Esophagus (tissue), 2 donors: ENCODE measurements at regions not wholly inside any gene's neighbourhood (a gene's known extent, or its start where the extent isn't known, plus 50 kb on each side); places are given as distances from the start of the nearest gene placed in this dataset.

Source experiments
- H3K27ac ChIP-seq, 2 donors: one replicate each; pipeline ENCODE4 v1.5.1; 2013; ENCODE audit warnings: low read depth in 2 of 2, mild to moderate bottlenecking in 2 of 2, inconsistent platforms in 1 of 2, low read length in 1 of 2, moderate library complexity in 1 of 2
- H3K27me3 ChIP-seq, 2 donors: one replicate each; pipeline ENCODE4 v1.6.1; 2013; ENCODE audit warnings: low read length in 2 of 2, control low read depth in 1 of 2, mild to moderate bottlenecking in 1 of 2; ENCODE audit not compliant: insufficient read depth in 2 of 2, control insufficient read depth in 1 of 2
- H3K36me3 ChIP-seq, 2 donors: one replicate each; pipeline ENCODE4 v1.6.1; 2013; ENCODE audit warnings: low read length in 1 of 2; ENCODE audit not compliant: control insufficient read depth in 2 of 2, insufficient read depth in 2 of 2
- H3K4me1 ChIP-seq, 2 donors: one replicate each; pipeline ENCODE4 v1.6.1; 2013; ENCODE audit warnings: low read length in 1 of 2; ENCODE audit not compliant: control insufficient read depth in 2 of 2, insufficient read depth in 2 of 2
- H3K4me3 ChIP-seq, 2 donors: one replicate each; pipeline ENCODE4 v1.5.1; 2013; ENCODE audit warnings: low read length in 2 of 2, mild to moderate bottlenecking in 2 of 2, low read depth in 1 of 2, moderate library complexity in 1 of 2
- H3K9me3 ChIP-seq, 2 donors: one replicate each; pipeline ENCODE4 v1.6.1; 2013; ENCODE audit warnings: mild to moderate bottlenecking in 2 of 2, low read depth in 1 of 2, low read length in 1 of 2, moderate library complexity in 1 of 2; ENCODE audit not compliant: control insufficient read depth in 2 of 2, insufficient read depth in 1 of 2
- WGBS, 2 donors: extraction: QIAGEN DNeasy Blood & Tissue Kit; methylation state at CpG; one replicate each; pipeline ENCODE4 v1.1.7; 2013; 5-methylcytosine and 5-hydroxymethylcytosine counted together
- donor health status: healthy with polysubstance abuse.
- donor health status: Bipolar disorder and iron deficiency.

DNA sequence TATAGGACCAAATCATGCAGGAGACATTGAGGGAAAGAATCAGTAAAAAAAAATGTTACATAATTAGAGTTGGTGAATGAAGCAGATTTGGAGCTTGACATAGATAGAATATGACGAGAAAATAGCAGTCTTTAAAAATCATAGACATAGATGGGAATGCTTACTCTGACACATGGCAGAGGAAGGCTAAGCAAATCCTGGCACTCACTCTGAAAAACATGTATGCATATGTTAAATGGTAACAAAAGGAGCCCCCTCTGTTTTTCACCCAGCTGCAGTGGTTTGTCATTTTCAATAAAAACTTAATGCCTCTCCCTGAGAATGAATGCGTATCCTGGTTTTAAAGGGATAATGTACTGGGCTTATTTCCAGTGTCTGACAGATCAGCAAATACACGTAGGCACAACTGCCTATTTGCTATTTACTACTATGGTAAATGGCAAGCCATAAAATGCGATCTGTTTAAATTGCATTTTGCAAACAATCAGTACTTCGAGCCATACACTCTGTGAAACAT lies 561.2 kb upstream of the SEL1L start:
- no peak overlapping the region for H3K4me3 ChIP-seq

DNA sequence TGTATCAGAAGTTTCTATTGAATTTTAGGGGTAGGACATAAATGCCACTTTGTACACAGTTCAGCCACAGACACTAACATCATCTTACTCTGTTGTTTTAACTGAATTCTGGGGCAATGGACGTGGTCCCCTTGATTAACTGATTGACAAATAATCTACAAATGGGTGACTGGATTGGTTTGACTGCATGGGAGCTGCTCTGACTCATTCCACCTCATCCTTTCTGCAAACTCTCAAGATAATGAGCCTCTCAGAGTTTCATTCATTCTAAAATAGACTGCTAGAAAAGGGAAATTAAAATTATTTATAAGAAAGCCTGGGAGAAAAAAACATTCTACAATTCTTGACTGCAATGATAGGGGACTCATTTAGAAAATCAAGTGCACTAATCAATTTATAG lies 570.4 kb upstream of the SEL1L start:
- no peak overlapping the region for H3K27ac ChIP-seq
- no peaks in the 10 kb centered on the region for H3K9me3 ChIP-seq
- no peaks in the 10 kb centered on the region for H3K27me3 ChIP-seq
- no peak overlapping the region for H3K4me3 ChIP-seq
- H3K4me1 ChIP-seq: no peaks in the 10 kb centered on the region
- WGBS, 2 donors: 22 to 33% methylated on average over 1 of the region's 1 CpG
- H3K36me3 ChIP-seq: no peaks in the 10 kb centered on the region

More for the DNA sequence above, 561.2 kb upstream of the SEL1L start:
- no peaks in the 10 kb centered on the region for H3K9me3 ChIP-seq
- no peaks in the 10 kb centered on the region for H3K27me3 ChIP-seq
- H3K4me1 ChIP-seq: no peaks in the 10 kb centered on the region
- no peak overlapping the region for H3K27ac ChIP-seq
- no peaks in the 10 kb centered on the region for H3K36me3 ChIP-seq
- WGBS, 2 donors: 37 to 51% methylated on average over 5 of the region's 5 CpGs

DNA sequence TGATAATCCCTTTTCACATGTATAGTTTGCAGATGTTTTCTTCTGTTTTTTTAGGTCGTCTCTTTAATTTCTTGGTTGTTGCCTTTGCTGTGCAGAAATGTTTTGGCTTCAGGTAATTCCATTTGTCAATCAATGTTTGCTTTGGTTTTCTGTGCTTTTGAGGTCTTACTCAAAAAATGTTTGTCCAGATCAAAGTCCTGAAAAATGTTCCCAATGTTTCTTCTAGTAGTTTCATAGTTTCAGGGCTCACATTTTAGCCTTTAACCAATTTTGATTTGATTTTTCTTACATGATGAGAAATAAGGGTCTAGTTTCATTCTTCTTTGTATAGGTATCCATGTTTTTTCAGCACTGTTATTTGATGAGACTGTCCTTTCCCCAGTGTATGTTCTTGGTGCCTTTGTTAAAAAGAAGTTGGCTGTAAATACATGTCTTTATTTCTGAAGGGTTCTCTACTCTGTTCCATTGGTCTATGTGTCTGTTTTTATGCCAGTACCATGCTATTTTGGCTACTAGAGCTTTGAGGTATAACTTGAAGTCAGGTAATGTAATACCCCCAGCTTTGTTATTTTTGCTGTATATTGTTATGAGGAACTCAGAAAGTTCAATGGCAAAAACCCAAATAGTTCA lies 578.7 kb upstream of the SEL1L start:
- H3K4me1 ChIP-seq: no peaks in the 10 kb centered on the region
- H3K27ac ChIP-seq: no peak overlapping the region
- no peaks in the 10 kb centered on the region for H3K36me3 ChIP-seq
- 19 to 28% methylated on average over 1 of the region's 1 CpG for WGBS, 2 donors
- H3K9me3 ChIP-seq: no peaks in the 10 kb centered on the region
- H3K4me3 ChIP-seq: no peak overlapping the region
- no peaks in the 10 kb centered on the region for H3K27me3 ChIP-seq

DNA sequence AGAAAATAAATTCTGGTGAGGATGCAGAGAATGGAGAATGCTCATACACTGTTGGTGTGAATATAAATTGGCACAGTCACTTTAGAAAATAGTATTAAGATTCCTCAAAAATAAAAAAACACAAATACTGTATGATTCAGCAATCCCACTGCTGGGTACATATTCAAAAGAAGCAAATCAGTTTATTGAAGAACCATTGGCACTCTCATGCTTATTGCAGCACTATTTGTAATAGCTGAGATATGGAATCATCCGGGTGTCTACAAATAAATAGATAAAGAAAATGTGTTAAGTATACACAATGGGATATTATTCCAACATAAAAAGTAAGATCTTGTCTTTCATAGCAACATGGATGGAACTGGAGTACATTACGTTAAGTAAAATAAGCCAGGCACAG lies 579.4 kb upstream of the SEL1L start:
- Histone ChIP-seq H3K9me3 (no peaks in the 10 kb centered on the region), H3K4me3 (no peak overlapping the region), H3K27me3 (no peaks in the 10 kb centered on the region), H3K36me3 (no peaks in the 10 kb centered on the region), H3K27ac (no peak overlapping the region), H3K4me1 (no peaks in the 10 kb centered on the region)
- WGBS, 2 donors: 81 to 85% methylated on average over 2 of the region's 2 CpGs

DNA sequence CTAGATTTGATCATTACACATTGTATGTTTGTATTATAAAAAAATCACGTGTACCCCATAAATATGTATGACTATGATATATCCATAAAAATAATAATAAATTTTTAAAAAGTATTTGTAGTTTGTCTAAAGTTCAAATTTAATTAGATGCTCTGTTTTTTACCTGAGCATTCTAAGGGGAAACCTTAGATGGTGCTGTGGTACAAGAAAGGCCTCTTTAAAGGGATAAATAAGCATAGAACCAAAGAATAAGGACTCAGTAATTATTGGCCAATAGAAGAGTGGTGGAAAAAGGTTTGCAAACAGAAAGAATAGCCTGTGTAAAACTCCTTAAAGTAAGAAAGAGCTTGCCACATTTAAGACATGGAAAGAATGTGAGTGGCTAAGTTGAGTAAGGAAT lies 580.1 kb upstream of the SEL1L start:
- Histone ChIP-seq H3K36me3 (no peaks in the 10 kb centered on the region), H3K4me3 (no peak overlapping the region), H3K9me3 (no peaks in the 10 kb centered on the region), H3K27me3 (no peaks in the 10 kb centered on the region), H3K27ac (no peak overlapping the region), H3K4me1 (no peaks in the 10 kb centered on the region)
- WGBS, 2 donors: 61 to 64% methylated on average over 1 of the region's 1 CpG

DNA sequence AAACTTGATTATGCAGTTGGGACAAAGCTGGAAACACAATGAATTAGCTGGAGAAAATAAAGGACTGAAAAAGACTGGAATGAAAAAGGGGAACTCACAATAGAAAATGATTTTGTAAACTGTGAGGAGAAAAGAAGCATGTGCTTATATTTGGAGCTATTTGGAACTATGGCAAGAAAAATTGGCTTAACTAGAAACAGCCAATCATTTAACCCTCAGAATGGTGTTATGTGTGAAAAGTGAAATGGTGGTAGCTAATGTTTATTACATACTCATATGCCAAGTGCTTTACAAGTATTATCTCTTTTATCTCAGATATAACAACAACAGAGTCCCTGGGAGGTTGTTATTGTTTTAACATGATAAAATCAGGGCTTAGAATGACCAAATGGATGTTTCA lies 583.1 kb upstream of the SEL1L start:
- no peaks in the 10 kb centered on the region for H3K36me3 ChIP-seq
- no peaks in the 10 kb centered on the region for H3K9me3 ChIP-seq
- H3K27me3 ChIP-seq: no peaks in the 10 kb centered on the region
- no peaks in the 10 kb centered on the region for H3K4me1 ChIP-seq
- H3K27ac ChIP-seq: no peak overlapping the region
- H3K4me3 ChIP-seq: no peak overlapping the region

DNA sequence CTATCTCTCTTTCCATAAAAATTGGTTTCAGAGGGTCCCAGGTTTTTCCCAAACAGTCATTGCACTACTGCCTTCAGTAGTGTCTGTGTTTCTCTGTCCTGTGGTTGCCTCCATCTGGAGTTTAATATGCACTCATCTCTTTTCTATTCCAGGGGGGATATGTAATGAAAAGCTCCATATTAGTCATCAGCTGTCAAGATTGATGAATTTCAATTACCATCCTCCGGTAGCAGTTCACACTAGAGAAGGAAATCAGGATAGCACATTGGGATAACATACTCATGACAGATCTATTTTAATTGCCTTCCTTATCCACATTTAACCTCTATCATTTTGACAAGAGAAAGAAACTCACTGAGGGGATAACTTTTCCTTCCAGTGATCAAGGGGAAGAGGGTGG lies 589.0 kb upstream of the SEL1L start:
- Histone ChIP-seq H3K36me3 (no peaks in the 10 kb centered on the region), H3K4me1 (no peaks in the 10 kb centered on the region), H3K27ac (no peak overlapping the region), H3K27me3 (no peaks in the 10 kb centered on the region), H3K9me3 (no peaks in the 10 kb centered on the region), H3K4me3 (no peak overlapping the region)
- WGBS, 2 donors: 33 to 79% methylated on average over 1 of the region's 1 CpG

DNA sequence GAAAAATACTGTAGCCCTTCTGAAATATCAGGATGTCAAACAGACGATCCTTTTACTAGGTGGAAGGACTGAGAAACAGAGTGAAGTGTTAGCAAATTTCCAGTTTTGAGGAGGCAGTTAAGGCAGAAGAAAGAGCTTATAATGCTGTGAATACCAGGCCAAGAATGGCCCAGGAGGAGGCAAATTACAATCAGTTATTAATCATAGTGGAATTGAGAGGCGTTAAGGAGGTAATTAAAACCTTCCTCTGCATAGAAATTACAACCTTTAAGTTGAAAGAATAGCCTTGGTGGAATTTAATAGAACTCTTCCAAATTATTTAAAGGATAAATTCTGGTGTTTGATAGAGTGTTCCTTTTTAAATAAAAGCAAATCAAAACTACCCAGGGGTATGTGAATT lies 590.9 kb upstream of the SEL1L start:
- Histone ChIP-seq H3K27me3 (no peaks in the 10 kb centered on the region), H3K36me3 (no peaks in the 10 kb centered on the region), H3K4me3 (no peak overlapping the region), H3K4me1 (no peaks in the 10 kb centered on the region), H3K9me3 (no peaks in the 10 kb centered on the region), H3K27ac (no peak overlapping the region)
- 72 to 75% methylated on average over 2 of the region's 2 CpGs for WGBS, 2 donors

DNA sequence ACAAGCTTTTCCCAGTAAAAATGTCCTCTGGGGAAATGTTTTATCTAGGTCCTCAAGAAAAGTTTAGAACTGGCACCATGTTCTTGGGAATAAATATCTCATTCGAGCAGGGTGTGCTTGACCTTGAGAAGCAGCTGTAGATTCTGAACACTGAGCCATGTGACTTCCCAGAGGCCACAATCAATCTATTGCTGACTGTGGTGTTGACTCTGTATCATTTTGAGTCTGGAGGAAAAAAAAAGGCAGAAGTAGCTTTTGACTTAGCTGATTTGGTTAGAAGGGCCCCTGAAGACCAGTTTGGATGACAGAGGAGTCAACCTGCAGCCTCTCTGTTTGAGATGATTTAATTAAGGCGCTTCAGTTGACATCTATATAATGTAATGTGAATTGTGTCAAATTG lies 592.4 kb upstream of the SEL1L start:
- H3K27me3 ChIP-seq: no peaks in the 10 kb centered on the region
- H3K4me3 ChIP-seq: no peak overlapping the region
- H3K4me1 ChIP-seq: no peaks in the 10 kb centered on the region
- no peak overlapping the region for H3K27ac ChIP-seq
- WGBS, 2 donors: 56% methylated on average over 2 of the region's 2 CpGs
- no peaks in the 10 kb centered on the region for H3K36me3 ChIP-seq
- H3K9me3 ChIP-seq: no peaks in the 10 kb centered on the region

DNA sequence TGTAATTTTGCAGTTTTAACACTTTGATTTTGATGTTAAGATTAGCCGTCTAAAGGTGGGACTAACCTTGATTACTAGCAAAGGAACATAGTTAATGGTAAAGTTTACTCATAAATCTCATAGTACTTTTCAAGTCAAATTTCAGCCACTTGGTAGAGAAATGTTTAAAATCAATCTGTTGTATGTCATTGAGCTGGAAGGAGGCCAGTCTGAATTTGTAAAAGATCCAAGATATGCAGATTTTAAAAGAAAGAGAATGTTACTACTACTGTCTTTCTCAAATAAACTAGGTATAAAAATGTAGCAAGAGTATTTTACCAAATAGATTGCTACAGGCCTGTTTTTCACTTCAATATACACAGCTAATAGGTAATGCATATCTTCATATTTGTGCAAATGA lies 600.8 kb upstream of the SEL1L start:
- no peaks in the 10 kb centered on the region for H3K4me1 ChIP-seq
- no peak overlapping the region for H3K4me3 ChIP-seq
- H3K36me3 ChIP-seq: no peaks in the 10 kb centered on the region
- no peaks in the 10 kb centered on the region for H3K27me3 ChIP-seq
- H3K9me3 ChIP-seq: peaks cover 0 to 3% of the 10 kb centered on the region in 2 donors
- no peak overlapping the region for H3K27ac ChIP-seq
- 0% methylated on average over 1 of the region's 1 CpG for WGBS, 2 donors
